ENCODE measurements at regions not wholly inside any gene's neighbourhood (a gene's known extent, or its start where the extent isn't known, plus 50 kb on each side); places are given as distances from the start of the nearest gene placed in this dataset.

- no peak for TF ChIP-seq POLR2A (IDR thresholded peaks at IDR 0.05)
- TF ChIP-seq EP300 (IDR thresholded peaks at IDR 0.05), result no peak
- TF ChIP-seq CTCF (IDR thresholded peaks at IDR 0.05), result no peak
- no peak for TF ChIP-seq POLR2AphosphoS5 (IDR thresholded peaks at IDR 0.05)
Observed at GRCh38 chr12:53825246-53826081, 73.7 kb upstream of the CISTR start.
